Naive B cell (primary cell): ENCODE measurements at regions not wholly inside any gene's neighbourhood (a gene's known extent, or its start where the extent isn't known, plus 50 kb on each side); places are given as distances from the start of the nearest gene placed in this dataset.

Experiments
- ATAC-seq, 2 donors: fragments of 150-1000 bp; cut with Tn5 transposase; 2 replicates each; pipeline ENCODE4 v1.10.0; 2021; ENCODE audit warnings: low read depth in 2 of 2, mild to moderate bottlenecking in 2 of 2, moderate library complexity in 2 of 2
- DNase-seq: peaks from one replicate; pipeline ENCODE4 v3.0.0; 2022
- H3K27ac Mint-ChIP-seq, 6 donors: one replicate each; pipeline ENCODE4 v1.8.0; 2020 to 2022; ENCODE audit warnings: mild to moderate bottlenecking in 6 of 6, mixed read lengths in 6 of 6, moderate library complexity in 5 of 6, inconsistent platforms in 2 of 6
- H3K27me3 Mint-ChIP-seq, 3 donors: one replicate each; pipeline ENCODE4 v1.8.0; 2021 to 2022; ENCODE audit warnings: mixed read lengths in 3 of 3, mild to moderate bottlenecking in 1 of 3
- H3K36me3 Mint-ChIP-seq, 2 donors: one replicate each; pipeline ENCODE4 v1.8.0; 2020 to 2022; ENCODE audit warnings: mixed read lengths in 2 of 2, inconsistent platforms in 1 of 2, mild to moderate bottlenecking in 1 of 2
- H3K4me1 Mint-ChIP-seq, 3 donors: one replicate each; pipeline ENCODE4 v1.8.0; 2020 to 2022; ENCODE audit warnings: mixed read lengths in 3 of 3, inconsistent platforms in 1 of 3, mild to moderate bottlenecking in 1 of 3, moderate library complexity in 1 of 3
- H3K4me3 Mint-ChIP-seq, 8 donors: one replicate each; pipeline ENCODE4 v1.8.0; 2020 to 2022; ENCODE audit warnings: mild to moderate bottlenecking in 8 of 8, mixed read lengths in 8 of 8, moderate library complexity in 8 of 8, inconsistent platforms in 2 of 8
- H3K9me3 Mint-ChIP-seq, 7 donors: one replicate each; pipeline ENCODE4 v1.8.0; 2020 to 2022; ENCODE audit warnings: mixed read lengths in 7 of 7, mild to moderate bottlenecking in 5 of 7, inconsistent platforms in 2 of 7, moderate library complexity in 1 of 7

- ATAC-seq, result no peak
- H3K4me3 Mint-ChIP-seq, result no peak overlapping the region
- no peak overlapping the region for H3K27ac Mint-ChIP-seq
- DNase-seq, result no peak
- H3K36me3 Mint-ChIP-seq, result peaks cover 0 to 16% of the 10 kb centered on the region in 2 donors
- H3K4me1 Mint-ChIP-seq, result no peaks in the 10 kb centered on the region
- H3K9me3 Mint-ChIP-seq, result peaks cover 14 to 49% (median 25%) of the 10 kb centered on the region in 7 donors
- H3K27me3 Mint-ChIP-seq, result peaks cover 0 to 6% (median 0%) of the 10 kb centered on the region in 3 donors
Measured at GRCh38 chr11:129573161-129573560, 197.5 kb downstream of the BARX2 start.

GRCh38 chr11:129574431-129574830 is 198.8 kb downstream of the BARX2 start:
- ATAC-seq, result no peak
- DNase-seq, result no peak
- H3K27me3 Mint-ChIP-seq, result peaks cover 0 to 6% (median 0%) of the 10 kb centered on the region in 3 donors
- no peaks in the 10 kb centered on the region for H3K4me1 Mint-ChIP-seq
- peaks cover 7 to 42% (median 22%) of the 10 kb centered on the region in 7 donors for H3K9me3 Mint-ChIP-seq
- H3K27ac Mint-ChIP-seq, result no peak overlapping the region
- H3K4me3 Mint-ChIP-seq, result no peak overlapping the region
- H3K36me3 Mint-ChIP-seq, result peaks cover 0 to 16% of the 10 kb centered on the region in 2 donors

GRCh38 chr11:129576652-129577051 is 201.0 kb downstream of the BARX2 start:
- no peak for ATAC-seq
- Mint-ChIP-seq H3K4me3 (no peak overlapping the region), H3K36me3 (peaks cover 0 to 9% of the 10 kb centered on the region in 2 donors), H3K27me3 (peaks cover 0 to 6% (median 0%) of the 10 kb centered on the region in 3 donors), H3K9me3 (peaks cover 3 to 24% (median 8%) of the 10 kb centered on the region in 7 donors), H3K4me1 (no peaks in the 10 kb centered on the region), H3K27ac (no peak overlapping the region)
- no peak for DNase-seq

- ATAC-seq, result no peak
- DNase-seq, result no peak
- Mint-ChIP-seq H3K36me3 (peaks cover 0 to 9% of the 10 kb centered on the region in 2 donors), H3K27me3 (peaks cover 0 to 6% (median 0%) of the 10 kb centered on the region in 3 donors), H3K27ac (no peak overlapping the region), H3K4me3 (no peak overlapping the region), H3K9me3 (peaks cover 5 to 24% (median 8%) of the 10 kb centered on the region in 7 donors), H3K4me1 (no peaks in the 10 kb centered on the region)
Measured at GRCh38 chr11:129578006-129578405, 202.4 kb downstream of the BARX2 start.

DNA sequence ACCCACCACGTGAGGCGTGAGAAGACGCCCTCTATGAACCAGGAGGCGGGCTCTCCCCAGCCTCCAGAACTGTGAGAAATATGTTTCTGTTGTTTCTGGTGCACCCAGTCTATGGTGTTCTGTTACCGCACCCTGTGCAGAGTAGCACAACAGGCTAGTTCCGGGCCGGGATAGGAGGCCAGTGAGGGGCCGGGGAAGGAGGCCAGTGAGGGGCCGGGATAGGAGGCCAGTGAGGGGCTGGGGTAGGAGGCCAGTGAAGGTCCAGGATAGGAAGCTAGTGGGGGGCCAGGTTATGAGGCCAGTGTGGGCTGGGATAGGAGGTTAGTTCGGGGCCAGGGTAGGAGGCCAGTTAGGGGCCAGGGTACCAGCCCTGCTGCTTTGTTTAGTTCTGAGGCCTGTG is 204.6 kb downstream of the BARX2 start:
- H3K27me3 Mint-ChIP-seq, result peaks cover 0 to 6% (median 5%) of the 10 kb centered on the region in 3 donors
- no peak for DNase-seq
- H3K4me3 Mint-ChIP-seq, result no peak overlapping the region
- peaks cover 0 to 6% of the 10 kb centered on the region in 2 donors for H3K36me3 Mint-ChIP-seq
- H3K27ac Mint-ChIP-seq, result no peak overlapping the region
- peaks cover 0 to 10% (median 5%) of the 10 kb centered on the region in 7 donors for H3K9me3 Mint-ChIP-seq
- no peaks in the 10 kb centered on the region for H3K4me1 Mint-ChIP-seq
- no peak for ATAC-seq

- H3K27me3 Mint-ChIP-seq, result peaks cover 0 to 5% (median 0%) of the 10 kb centered on the region in 3 donors
Measured at GRCh38 chr11:129584316-129584715, 208.7 kb downstream of the BARX2 start.

DNA sequence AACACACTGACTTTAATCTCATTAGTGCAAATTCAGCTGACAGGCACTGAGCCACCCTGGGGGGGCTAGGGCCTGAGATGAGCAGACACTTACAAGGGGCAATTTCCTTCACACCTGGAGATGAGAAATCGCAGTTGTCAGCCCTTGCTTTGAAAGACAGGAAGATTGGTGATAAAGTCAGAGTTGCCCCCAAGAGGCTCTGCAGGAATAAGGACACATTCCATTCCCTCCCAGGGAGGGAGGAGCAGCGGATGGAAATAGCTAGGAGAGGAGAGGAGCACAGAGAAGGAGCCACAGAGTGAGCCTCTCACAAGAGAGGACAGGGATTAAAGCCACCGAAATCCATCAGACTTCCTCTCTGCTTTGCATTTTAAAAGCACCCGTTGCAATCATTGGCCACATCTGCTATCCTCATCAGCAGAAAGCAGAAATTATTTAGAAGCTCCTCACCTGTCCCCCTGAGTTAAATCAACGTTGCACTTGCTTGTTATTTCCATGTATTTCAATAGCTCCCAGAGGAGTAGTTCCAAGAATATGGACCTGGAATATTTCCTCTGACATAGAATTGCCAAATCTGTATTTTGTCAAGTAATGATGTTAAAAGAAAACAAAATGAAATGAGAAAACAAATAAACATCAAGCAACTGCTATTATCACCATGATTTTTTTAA is 213.7 kb downstream of the BARX2 start:
- no peak overlapping the region for H3K4me3 Mint-ChIP-seq
- H3K9me3 Mint-ChIP-seq, result peaks cover 0 to 5% (median 0%) of the 10 kb centered on the region in 7 donors
- no peak for ATAC-seq
- H3K27ac Mint-ChIP-seq, result no peak overlapping the region
- DNase-seq, result no peak
- peaks cover 0 to 5% (median 0%) of the 10 kb centered on the region in 3 donors for H3K27me3 Mint-ChIP-seq
- no peaks in the 10 kb centered on the region for H3K4me1 Mint-ChIP-seq
- H3K36me3 Mint-ChIP-seq, result no peaks in the 10 kb centered on the region

More at GRCh38 chr11:129584316-129584715, 208.7 kb downstream of the BARX2 start:
- H3K4me1 Mint-ChIP-seq, result no peaks in the 10 kb centered on the region
- no peak overlapping the region for H3K4me3 Mint-ChIP-seq
- no peaks in the 10 kb centered on the region for H3K36me3 Mint-ChIP-seq
- peaks cover 0 to 5% (median 0%) of the 10 kb centered on the region in 7 donors for H3K9me3 Mint-ChIP-seq
- ATAC-seq (no peak), DNase-seq (no peak)
- H3K27ac Mint-ChIP-seq, result no peak overlapping the region

DNA sequence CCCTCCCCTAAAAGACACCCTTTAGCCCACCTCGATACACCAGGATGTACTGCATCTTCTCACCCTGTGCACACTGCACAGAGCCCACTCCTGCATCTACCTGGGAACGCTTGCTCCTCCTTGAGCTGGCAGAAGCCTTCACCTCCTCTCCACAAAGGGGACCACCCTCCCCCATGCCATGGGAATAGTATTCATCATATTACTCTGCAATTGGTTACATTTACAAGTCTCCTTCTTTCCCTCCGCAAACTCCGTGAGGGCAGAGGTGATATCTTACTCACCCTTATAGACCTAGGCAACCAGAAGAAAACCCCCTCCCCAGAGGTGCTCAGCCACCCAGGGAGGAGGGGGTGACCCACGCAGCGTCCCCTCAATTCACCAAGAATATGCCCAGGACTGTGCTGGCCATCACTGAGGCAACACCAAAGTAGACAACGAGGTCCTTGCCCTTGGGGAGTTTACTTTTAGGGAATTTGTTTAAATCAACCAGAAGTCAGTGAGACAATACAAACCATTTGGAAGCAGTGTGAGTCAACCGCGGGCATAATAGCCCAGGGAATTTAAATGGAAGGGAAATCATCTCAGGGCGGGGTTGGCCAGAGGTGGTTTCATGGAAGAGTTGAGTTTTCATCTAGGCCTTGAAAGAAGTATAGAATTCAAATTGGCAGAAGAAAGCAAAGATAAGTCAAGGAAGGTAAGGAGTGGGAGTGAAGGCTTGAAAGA is 214.5 kb downstream of the BARX2 start:
- H3K4me1 Mint-ChIP-seq, result no peaks in the 10 kb centered on the region
- H3K36me3 Mint-ChIP-seq, result no peaks in the 10 kb centered on the region
- ATAC-seq, result no peak
- DNase-seq, result no peak
- H3K27ac Mint-ChIP-seq, result no peak overlapping the region
- peaks cover 0 to 5% (median 0%) of the 10 kb centered on the region in 7 donors for H3K9me3 Mint-ChIP-seq
- H3K27me3 Mint-ChIP-seq, result peaks cover 0 to 5% (median 0%) of the 10 kb centered on the region in 3 donors
- no peak overlapping the region for H3K4me3 Mint-ChIP-seq

DNA sequence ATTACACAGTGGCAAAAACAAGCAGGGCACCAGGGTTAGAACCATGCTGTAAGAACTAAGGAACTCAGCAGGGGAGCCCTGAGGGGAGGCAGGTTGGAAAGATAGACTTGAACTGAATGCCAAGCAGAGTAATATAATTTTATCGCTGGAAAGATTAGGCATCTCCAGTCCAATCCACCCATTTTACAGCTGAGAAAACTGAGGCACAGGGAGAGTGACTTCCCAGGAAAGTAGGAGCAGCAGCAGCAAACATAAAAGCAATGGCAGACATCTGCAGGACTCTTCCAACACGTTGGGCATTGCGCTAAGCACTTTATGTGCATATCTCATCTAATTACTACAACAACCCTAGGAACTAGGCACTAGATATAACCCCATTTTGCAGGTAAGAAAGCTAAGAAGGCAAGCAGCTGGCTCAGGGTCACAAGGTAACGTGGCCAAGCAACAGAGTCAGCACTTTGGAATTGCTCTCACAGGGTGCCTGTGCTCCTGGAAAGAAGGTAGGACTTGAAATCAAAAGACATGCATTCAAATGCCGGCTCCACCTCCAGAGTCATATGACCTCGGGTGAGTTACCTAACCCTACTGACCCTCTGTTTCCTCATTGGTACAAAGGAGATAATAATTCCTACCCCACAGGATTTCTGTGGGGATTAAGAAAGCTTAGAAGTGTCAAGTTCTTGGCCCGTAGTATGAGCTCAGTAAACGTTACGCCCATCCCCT is 215.3 kb downstream of the BARX2 start:
- DNase-seq, result no peak
- H3K27ac Mint-ChIP-seq, result no peak overlapping the region
- H3K4me1 Mint-ChIP-seq, result no peaks in the 10 kb centered on the region
- ATAC-seq, result no peak
- H3K4me3 Mint-ChIP-seq, result no peak overlapping the region
- H3K36me3 Mint-ChIP-seq, result no peaks in the 10 kb centered on the region
- H3K27me3 Mint-ChIP-seq, result peaks cover 0 to 5% (median 1%) of the 10 kb centered on the region in 3 donors
- peaks cover 0 to 6% (median 0%) of the 10 kb centered on the region in 7 donors for H3K9me3 Mint-ChIP-seq

GRCh38 chr11:129591527-129591926 is 215.9 kb downstream of the BARX2 start:
- Mint-ChIP-seq H3K36me3 (no peaks in the 10 kb centered on the region), H3K27me3 (peaks cover 0 to 7% (median 5%) of the 10 kb centered on the region in 3 donors), H3K4me3 (no peak overlapping the region), H3K4me1 (no peaks in the 10 kb centered on the region), H3K27ac (no peak overlapping the region), H3K9me3 (peaks cover 0 to 12% (median 0%) of the 10 kb centered on the region in 7 donors)
- ATAC-seq, result no peak
- DNase-seq, result no peak

DNA sequence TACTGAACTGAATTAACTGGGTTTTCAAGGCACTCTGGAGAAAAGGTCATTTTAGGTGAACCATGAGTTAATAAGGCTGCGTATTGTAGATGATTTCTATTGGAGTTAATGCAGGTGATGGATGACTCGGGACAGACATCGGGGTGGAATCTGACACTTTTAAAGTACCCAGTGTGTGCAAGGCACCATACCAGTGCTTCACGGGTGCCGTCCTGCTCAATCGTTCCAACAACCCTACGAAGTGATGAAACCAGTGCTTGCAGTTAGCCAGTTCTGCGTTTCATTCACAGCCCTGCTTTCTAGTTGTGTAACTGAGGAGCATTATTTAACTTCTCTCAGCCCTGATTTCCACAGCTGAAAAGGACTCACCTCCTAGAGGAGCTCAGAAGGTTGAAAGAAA is 216.5 kb downstream of the BARX2 start:
- DNase-seq (no peak), ATAC-seq (no peak)
- H3K4me3 Mint-ChIP-seq, result no peak overlapping the region
- peaks cover 0 to 12% (median 0%) of the 10 kb centered on the region in 7 donors for H3K9me3 Mint-ChIP-seq
- H3K27me3 Mint-ChIP-seq, result peaks cover 0 to 8% (median 5%) of the 10 kb centered on the region in 3 donors
- H3K36me3 Mint-ChIP-seq, result no peaks in the 10 kb centered on the region
- H3K27ac Mint-ChIP-seq, result no peak overlapping the region
- no peaks in the 10 kb centered on the region for H3K4me1 Mint-ChIP-seq

DNA sequence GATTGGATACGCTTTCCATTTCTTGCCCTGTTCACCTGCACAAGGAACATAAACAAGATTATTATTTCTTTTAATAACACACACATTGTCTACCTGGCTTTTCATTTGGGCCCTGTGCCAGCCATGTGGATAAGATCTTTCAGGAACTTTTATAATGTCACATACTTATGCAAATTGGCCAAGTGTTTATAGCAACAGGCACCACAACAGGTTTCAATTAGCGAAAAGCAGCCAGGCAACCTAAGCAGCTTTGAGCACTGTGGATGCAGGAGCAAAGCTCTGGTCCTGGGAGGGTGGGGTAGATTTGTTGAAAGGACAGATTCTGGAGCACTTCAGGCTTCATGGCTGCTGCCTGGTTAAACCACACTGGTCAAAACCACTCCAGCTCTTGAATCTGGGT is 217.4 kb downstream of the BARX2 start:
- Mint-ChIP-seq H3K4me1 (no peaks in the 10 kb centered on the region), H3K9me3 (peaks cover 0 to 7% (median 0%) of the 10 kb centered on the region in 7 donors), H3K27ac (no peak overlapping the region), H3K27me3 (peaks cover 0 to 8% (median 5%) of the 10 kb centered on the region in 3 donors), H3K36me3 (no peaks in the 10 kb centered on the region), H3K4me3 (no peak overlapping the region)
- ATAC-seq, result no peak
- no peak for DNase-seq
